Hepatocyte (in vitro differentiated cells): ENCODE measurements at regions not wholly inside any gene's neighbourhood (a gene's known extent, or its start where the extent isn't known, plus 50 kb on each side); places are given as distances from the start of the nearest gene placed in this dataset.

ENCODE experiments used
- DNase-seq: peaks from one replicate; pipeline ENCODE4 v3.0.0-alpha.2; 2016; ENCODE audit warnings: low spot score
- H2AFZ ChIP-seq: fragments of 200-600 bp; sonication (generic); 2 replicates; pipeline ENCODE4 v1.6.0; 2016; ENCODE audit warnings: antibody characterized with exemption, mild to moderate bottlenecking
- H3K27ac ChIP-seq: fragments of 200-600 bp; sonication (generic); 2 replicates; pipeline ENCODE4 v1.5.1; 2016; ENCODE audit warnings: mild to moderate bottlenecking
- H3K27me3 ChIP-seq: fragments of 200-600 bp; sonication (generic); 2 replicates; pipeline ENCODE4 v1.6.1; 2016
- H3K36me3 ChIP-seq: fragments of 200-600 bp; sonication (generic); replicated peaks from 2 replicates; pipeline ENCODE4 v1.5.1; 2016; ENCODE audit warnings: low read depth; ENCODE audit not compliant: insufficient read depth
- H3K4me1 ChIP-seq: fragments of 200-600 bp; sonication (generic); 2 replicates; pipeline ENCODE4 v1.5.1; 2016; ENCODE audit warnings: mild to moderate bottlenecking, moderate library complexity; ENCODE audit not compliant: insufficient read depth
- H3K4me2 ChIP-seq: fragments of 200-600 bp; sonication (generic); 2 replicates; pipeline ENCODE4 v1.6.0; 2016
- H3K4me3 ChIP-seq: fragments of 200-600 bp; sonication (generic); 2 replicates; pipeline ENCODE4 v1.5.1; 2016; ENCODE audit warnings: mild to moderate bottlenecking
- H3K79me2 ChIP-seq: fragments of 200-600 bp; sonication (generic); 2 replicates; pipeline ENCODE4 v1.6.0; 2017; ENCODE audit warnings: mild to moderate bottlenecking
- H3K9me2 ChIP-seq: fragments of 200-600 bp; sonication (generic); replicated peaks from 2 replicates; pipeline ENCODE4 v1.6.0; 2017; ENCODE audit warnings: mild to moderate bottlenecking; ENCODE audit not compliant: insufficient read depth
- H3K9me3 ChIP-seq: fragments of 200-600 bp; sonication (generic); 2 replicates; pipeline ENCODE4 v1.5.1; 2016; ENCODE audit warnings: low read depth, mild to moderate bottlenecking
- H4K20me1 ChIP-seq: fragments of 200-600 bp; sonication (generic); 2 replicates; pipeline ENCODE4 v1.6.0; 2016; ENCODE audit warnings: mild to moderate bottlenecking; ENCODE audit not compliant: insufficient read depth, poor library complexity, severe bottlenecking
- CTCF ChIP-seq: fragments of 200-600 bp; sonication (generic); IDR thresholded peaks from 2 replicates; pipeline ENCODE4 v1.5.1; 2016; ENCODE audit warnings: antibody characterized with exemption, mild to moderate bottlenecking; ENCODE audit not compliant: poor library complexity
- EZH2 ChIP-seq: fragments of 200-600 bp; sonication (generic); IDR thresholded peaks from 2 replicates; pipeline ENCODE4 v1.6.1; 2016; ENCODE audit warnings: antibody characterized with exemption, mild to moderate bottlenecking, borderline replicate concordance
- EZH2phosphoT487 ChIP-seq: fragments of 200-600 bp; sonication (generic); IDR thresholded peaks from one replicate; pipeline ENCODE4 v1.6.1; 2018; ENCODE audit warnings: antibody characterized with exemption, mild to moderate bottlenecking, low read depth, moderate library complexity; ENCODE audit not compliant: unreplicated experiment, severe bottlenecking
- whole genome bisulfite sequencing: methylation state at CpG from one replicate; pipeline ENCODE4 v1.1.6; 2016; ENCODE audit warnings: low lambda C conversion rate; ENCODE audit errors: missing lambda C conversion rate; 5-methylcytosine and 5-hydroxymethylcytosine counted together

GRCh38 chr4:185956544-185956940 is 112.4 kb upstream of the TLR3 start:
- H2AFZ ChIP-seq = no peak overlapping the region

GRCh38 chr4:185958094-185958747 is 110.7 kb upstream of the TLR3 start:
- Histone ChIP-seq H3K4me2 (no peak overlapping the region), H3K27ac (no peak overlapping the region), H3K4me1 (no peaks in the 10 kb centered on the region), H3K9me3 (no peaks in the 10 kb centered on the region), H3K9me2 (no peaks in the 10 kb centered on the region), H2AFZ (no peak overlapping the region), H3K36me3 (no peaks in the 10 kb centered on the region), H3K4me3 (no peak overlapping the region), H4K20me1 (no peaks in the 10 kb centered on the region), H3K79me2 (no peaks in the 10 kb centered on the region), H3K27me3 (no peaks in the 10 kb centered on the region)
- no peak for TF ChIP-seq CTCF
- no peak for TF ChIP-seq EZH2
- no peak for TF ChIP-seq EZH2phosphoT487
- DNase-seq = no peak
- WGBS = 93% methylated on average over 3 of the region's 3 CpGs

More at GRCh38 chr4:185956544-185956940, 112.4 kb upstream of the TLR3 start:
- no peaks in the 10 kb centered on the region for H3K9me3 ChIP-seq
- no peak overlapping the region for H3K4me3 ChIP-seq
- H3K4me1 ChIP-seq = no peaks in the 10 kb centered on the region
- H3K36me3 ChIP-seq = no peaks in the 10 kb centered on the region
- peak overlapping the region; percentile 44 for H3K4me2 ChIP-seq
- no peak for TF ChIP-seq EZH2phosphoT487
- no peak for TF ChIP-seq CTCF
- no peak for TF ChIP-seq EZH2
- WGBS = 65% methylated on average over 4 of the region's 4 CpGs
- no peaks in the 10 kb centered on the region for H3K79me2 ChIP-seq
- H3K27me3 ChIP-seq = no peaks in the 10 kb centered on the region
- H3K27ac ChIP-seq = no peak overlapping the region
- DNase-seq = no peak
- no peaks in the 10 kb centered on the region for H4K20me1 ChIP-seq
- no peaks in the 10 kb centered on the region for H3K9me2 ChIP-seq

- 86% methylated on average over 15 of the region's 15 CpGs for WGBS
These were observed 103.3 kb upstream of the TLR3 start for GRCh38 chr4:185965426-185966384.

More at GRCh38 chr4:185965426-185966384, 103.3 kb upstream of the TLR3 start:
- Histone ChIP-seq H3K9me2 (no peaks in the 10 kb centered on the region), H3K27me3 (no peaks in the 10 kb centered on the region), H3K4me3 (no peak overlapping the region), H2AFZ (no peak overlapping the region), H4K20me1 (no peaks in the 10 kb centered on the region), H3K4me1 (no peaks in the 10 kb centered on the region), H3K4me2 (no peak overlapping the region), H3K79me2 (no peaks in the 10 kb centered on the region), H3K36me3 (no peaks in the 10 kb centered on the region), H3K27ac (peak overlapping the region; percentile 28), H3K9me3 (no peaks in the 10 kb centered on the region)
- TF ChIP-seq EZH2phosphoT487 = no peak
- TF ChIP-seq EZH2 = no peak
- TF ChIP-seq CTCF = no peak
- DNase-seq = no peak
